MM.1S (cell line): ENCODE measurements at regions not wholly inside any gene's neighbourhood (a gene's known extent, or its start where the extent isn't known, plus 50 kb on each side); places are given as distances from the start of the nearest gene placed in this dataset.

Experiments used
- CTCF ChIP-seq: fragments of 300-600 bp; sonication (generic); IDR thresholded peaks from 2 replicates; pipeline ENCODE4 v1.5.1; 2016; ENCODE audit warnings: antibody characterized with exemption, low read length, mixed read lengths
- EZH2 ChIP-seq: fragments of 300-600 bp; sonication (generic); optimal IDR thresholded peaks from 2 replicates; pipeline ENCODE3; 2017; ENCODE audit warnings: low read depth, mild to moderate bottlenecking, antibody characterized with exemption, low read length, mixed read lengths

- TF ChIP-seq EZH2 = no peak
- TF ChIP-seq CTCF = no peak
Measured at GRCh38 chr6:169880516-169880915, 129.1 kb downstream of the ERMARD start.
